GM12873 (cell line): ENCODE measurements at regions not wholly inside any gene's neighbourhood (a gene's known extent, or its start where the extent isn't known, plus 50 kb on each side); places are given as distances from the start of the nearest gene placed in this dataset.

ENCODE experiments used
- CTCF ChIP-seq: IDR thresholded peaks from 2 replicates; pipeline ENCODE4 v1.5.1; 2012; ENCODE audit warnings: low read depth, mild to moderate bottlenecking, moderate library complexity, low read length, control low read depth; ENCODE audit not compliant: insufficient read depth; ENCODE audit errors: missing control alignments

- no peak for TF ChIP-seq CTCF
These were observed 262.9 kb upstream of the KLHL29 start for GRCh38 chr2:23121968-23122648.

DNA sequence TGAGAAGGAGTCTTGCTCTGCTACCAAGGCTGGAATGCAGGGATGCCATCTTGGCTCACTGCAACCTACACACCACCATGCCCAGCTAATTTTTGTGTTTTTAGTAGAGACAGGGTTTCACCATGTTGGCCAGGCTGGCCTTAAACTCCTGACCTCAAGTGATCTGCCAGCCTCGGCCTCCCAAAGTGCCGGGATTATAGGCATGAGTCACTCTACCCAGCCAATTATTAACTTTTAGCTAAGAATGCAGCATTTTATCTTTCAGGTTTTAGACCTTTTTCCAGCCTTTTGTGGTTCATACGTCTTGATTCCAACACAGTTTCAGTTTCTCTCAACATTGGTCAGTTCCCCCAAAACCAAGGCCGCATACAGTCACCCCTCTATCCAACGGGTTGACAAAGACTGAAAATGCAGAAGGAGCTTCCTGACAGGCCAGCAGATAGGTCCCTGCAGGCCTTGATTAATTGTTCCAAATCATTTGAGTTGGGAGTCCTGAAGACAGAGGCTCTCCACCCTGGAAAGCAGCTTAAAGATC is 262.2 kb upstream of the KLHL29 start:
- TF ChIP-seq CTCF: no peak

DNA sequence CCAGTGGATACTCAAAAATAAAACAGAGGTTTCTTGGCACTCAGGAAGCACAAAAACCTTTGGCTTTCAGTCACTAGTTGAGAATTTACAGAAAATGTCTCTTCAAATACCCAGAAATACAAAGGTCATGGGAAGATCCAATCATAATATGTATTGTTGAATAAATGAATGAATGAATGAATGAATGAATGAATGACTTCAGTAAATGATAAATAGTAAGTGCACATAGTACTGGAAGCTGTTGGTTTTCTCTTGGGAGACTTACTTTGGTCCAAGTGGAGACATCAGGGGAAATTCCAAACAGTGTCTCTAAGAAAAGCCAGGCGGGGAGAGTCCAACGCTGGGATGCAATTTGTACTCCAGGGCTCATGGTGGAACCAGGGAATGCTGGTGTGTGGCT is 261.3 kb upstream of the KLHL29 start:
- no peak for TF ChIP-seq CTCF

DNA sequence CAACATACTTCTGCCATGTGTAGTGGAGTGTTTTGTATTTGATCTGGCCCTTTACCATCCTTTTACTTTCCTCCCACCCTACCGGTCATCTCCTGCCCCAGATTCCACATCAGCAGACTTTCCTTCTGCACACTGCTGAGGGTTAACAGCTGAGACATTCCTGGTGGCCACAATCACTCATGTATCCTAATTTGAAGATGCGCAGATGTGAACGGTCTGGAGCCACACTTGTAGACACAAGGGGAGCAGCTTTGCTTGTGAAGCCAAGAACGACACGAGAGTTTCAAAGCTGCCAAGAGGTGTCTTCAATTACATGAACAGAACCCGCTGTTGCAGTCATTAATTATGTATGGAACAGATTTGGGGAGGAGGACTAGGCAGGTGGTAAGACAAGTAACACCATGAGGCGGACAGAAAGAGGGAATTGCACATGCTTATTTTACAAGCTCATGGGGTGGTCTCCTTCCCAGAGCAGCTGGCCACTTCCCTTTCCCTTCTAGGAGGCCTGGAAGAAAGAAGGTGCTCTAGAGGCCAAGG is 260.7 kb upstream of the KLHL29 start:
- no peak for TF ChIP-seq CTCF

DNA sequence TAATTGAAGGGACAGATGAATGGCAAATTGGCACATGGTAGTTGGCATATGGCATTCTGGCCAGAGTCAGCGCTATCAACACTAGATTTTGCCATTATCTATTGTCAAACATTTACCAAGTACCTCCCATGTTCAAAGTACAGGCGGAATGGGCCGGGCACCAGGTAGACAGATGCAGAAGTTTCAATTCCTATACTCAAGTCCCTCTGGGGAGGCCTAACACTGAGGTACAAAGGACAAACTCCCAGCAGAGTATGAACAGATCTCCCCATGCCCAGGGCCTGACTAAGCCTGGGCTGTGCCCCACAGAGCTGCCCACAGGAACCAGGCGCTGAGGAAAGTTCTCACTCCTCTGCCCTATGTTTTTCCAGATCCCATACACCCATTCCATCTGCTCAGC is 257.5 kb upstream of the KLHL29 start:
- TF ChIP-seq CTCF: no peak

DNA sequence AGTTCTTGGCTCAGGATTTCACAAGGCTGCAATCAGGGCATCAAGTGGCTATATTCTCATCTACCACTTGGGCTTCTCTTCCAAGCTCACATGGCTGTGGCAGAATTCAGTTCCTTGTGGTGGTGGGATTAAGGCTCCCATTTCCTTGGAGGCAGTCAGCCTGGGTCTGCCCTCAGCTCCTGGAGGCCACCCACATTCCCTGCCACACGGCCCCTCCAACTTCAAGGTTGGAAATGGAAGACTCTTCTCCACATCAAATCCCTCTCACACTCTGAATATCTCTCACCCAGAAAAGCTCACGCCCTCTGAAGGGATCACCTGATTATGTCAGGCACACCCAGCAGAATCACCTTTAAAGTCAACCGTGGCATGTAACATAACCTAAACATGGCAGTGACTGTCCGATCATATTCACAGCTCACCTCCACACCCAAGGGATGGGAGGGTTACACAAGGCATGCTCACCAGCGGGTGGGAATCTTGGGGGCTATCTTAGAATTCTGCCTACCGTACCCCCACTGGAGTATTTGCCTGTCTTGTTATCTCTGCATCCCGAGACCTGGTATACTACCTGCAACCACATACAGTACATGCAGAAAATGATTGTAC is 256.2 kb upstream of the KLHL29 start:
- TF ChIP-seq CTCF: no peak

GRCh38 chr2:23131066-23131575 is 253.9 kb upstream of the KLHL29 start:
- TF ChIP-seq CTCF: no peak
